ENCODE measurements at regions not wholly inside any gene's neighbourhood (a gene's known extent, or its start where the extent isn't known, plus 50 kb on each side); places are given as distances from the start of the nearest gene placed in this dataset.
A peak's percentile ranks its signal among the peaks of the same experiment; 100 is the strongest.

- no peak for DNase-seq (ENCODE audit: low spot score)
Observed at GRCh38 chr5:28512648-28513047, 1474.3 kb upstream of the CDH9 start.

- no peak for DNase-seq (ENCODE audit: low spot score)
Observed at GRCh38 chr5:28505121-28505520, 1466.7 kb upstream of the CDH9 start.

- no peak for DNase-seq (ENCODE audit: low spot score)
Observed at GRCh38 chr5:28500511-28500910, 1462.1 kb upstream of the CDH9 start.

- DNase-seq (ENCODE audit: low spot score), result no peak
Observed at GRCh38 chr5:28499766-28500290, 1461.4 kb upstream of the CDH9 start.

GRCh38 chr5:28495876-28496275 lies 1457.5 kb upstream of the CDH9 start:
- DNase-seq (ENCODE audit: low spot score), result no peak

GRCh38 chr5:28493456-28493855 lies 1455.1 kb upstream of the CDH9 start:
- no peak for DNase-seq (ENCODE audit: low spot score)

- DNase-seq (ENCODE audit: low spot score), result no peak
Observed at GRCh38 chr5:28488752-28489151, 1450.4 kb upstream of the CDH9 start.

- DNase-seq (ENCODE audit: low spot score), result peak; percentile 2
Observed at GRCh38 chr5:28483327-28484025, 1445.1 kb upstream of the CDH9 start.

GRCh38 chr5:28473531-28474107 lies 1435.2 kb upstream of the CDH9 start:
- DNase-seq (ENCODE audit: low spot score), result no peak

GRCh38 chr5:28468166-28468565 lies 1429.8 kb upstream of the CDH9 start:
- no peak for DNase-seq (ENCODE audit: low spot score)

- DNase-seq (ENCODE audit: low spot score), result no peak
Observed at GRCh38 chr5:28463728-28464127, 1425.3 kb upstream of the CDH9 start.

GRCh38 chr5:28451483-28451882 lies 1413.1 kb upstream of the CDH9 start:
- DNase-seq (ENCODE audit: low spot score), result no peak

- no peak for DNase-seq (ENCODE audit: low spot score)
Observed at GRCh38 chr5:28450997-28451396, 1412.6 kb upstream of the CDH9 start.

GRCh38 chr5:28448791-28449190 lies 1410.4 kb upstream of the CDH9 start:
- DNase-seq (ENCODE audit: low spot score), result no peak

- no peak for DNase-seq (ENCODE audit: low spot score)
Observed at GRCh38 chr5:28430565-28431178, 1392.3 kb upstream of the CDH9 start.

- DNase-seq (ENCODE audit: low spot score), result no peak
Observed at GRCh38 chr5:28421141-28421540, 1382.8 kb upstream of the CDH9 start.

- no peak for DNase-seq (ENCODE audit: low spot score)
Observed at GRCh38 chr5:28415791-28416443, 1377.5 kb upstream of the CDH9 start.

- DNase-seq (ENCODE audit: low spot score), result no peak
Observed at GRCh38 chr5:28414619-28415018, 1376.2 kb upstream of the CDH9 start.

- no peak for DNase-seq (ENCODE audit: low spot score)
Observed at GRCh38 chr5:28408651-28409050, 1370.3 kb upstream of the CDH9 start.

- DNase-seq (ENCODE audit: low spot score), result no peak
Observed at GRCh38 chr5:28408186-28408585, 1369.8 kb upstream of the CDH9 start.

GRCh38 chr5:28404363-28405071 lies 1366.1 kb upstream of the CDH9 start:
- DNase-seq (ENCODE audit: low spot score), result no peak

GRCh38 chr5:28403846-28404245 lies 1365.5 kb upstream of the CDH9 start:
- DNase-seq (ENCODE audit: low spot score), result no peak

Measured in cerebellar cortex (tissue), 1 donor.